NCI-H146 (cell line): ENCODE measurements at regions not wholly inside any gene's neighbourhood (a gene's known extent, or its start where the extent isn't known, plus 50 kb on each side); places are given as distances from the start of the nearest gene placed in this dataset.
"Not testable (repeated sequence)": the region's sequence is repeated elsewhere in the genome, so short reads cannot be mapped to it uniquely, and the experiment has no call there.

Source experiments
- DNase-seq: peaks from one replicate; lab custom pipeline; 2025; lab: John Stamatoyannopoulos, UW

DNA sequence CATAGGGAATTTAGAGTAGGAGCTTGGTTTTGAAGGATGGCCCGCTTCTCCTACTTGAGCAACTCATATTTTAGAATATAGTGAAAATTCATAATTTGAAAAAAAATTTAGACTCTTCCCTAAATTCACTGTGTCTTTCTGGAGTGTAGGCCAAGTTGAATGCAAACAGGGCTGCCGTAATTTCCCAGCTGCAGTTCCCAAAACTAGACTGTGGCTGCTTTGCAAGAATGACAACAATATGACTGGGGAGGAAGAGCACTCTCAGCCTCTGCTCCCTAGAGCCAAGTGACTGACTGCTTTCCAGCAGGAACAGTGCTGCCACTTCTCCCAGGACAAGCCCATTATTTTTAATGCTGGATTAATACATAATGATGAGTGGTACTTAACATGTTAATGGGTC is 209.0 kb downstream of the RHOU start:
- DNase-seq = no peak

DNA sequence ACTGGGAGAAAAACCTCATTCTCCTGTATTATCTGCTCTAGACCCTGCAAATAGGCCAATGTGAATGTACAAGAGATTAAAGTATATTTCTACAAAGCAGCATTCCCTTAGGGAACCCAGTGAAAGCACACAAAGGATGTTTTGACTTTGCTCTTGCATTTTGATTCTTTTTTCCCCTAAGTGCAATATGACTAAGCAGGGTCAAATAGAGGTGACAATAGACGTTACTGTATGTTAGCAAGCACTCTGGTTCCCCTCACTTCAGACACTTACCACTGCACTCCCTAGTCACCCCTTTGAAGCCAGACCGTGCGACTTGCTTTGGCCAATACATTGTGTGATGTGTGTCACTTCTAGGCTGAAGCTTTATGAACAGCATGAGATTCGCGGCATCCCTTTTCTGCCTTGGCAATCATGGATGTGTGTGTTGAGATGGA is 209.7 kb downstream of the RHOU start:
- no peak for DNase-seq

DNA sequence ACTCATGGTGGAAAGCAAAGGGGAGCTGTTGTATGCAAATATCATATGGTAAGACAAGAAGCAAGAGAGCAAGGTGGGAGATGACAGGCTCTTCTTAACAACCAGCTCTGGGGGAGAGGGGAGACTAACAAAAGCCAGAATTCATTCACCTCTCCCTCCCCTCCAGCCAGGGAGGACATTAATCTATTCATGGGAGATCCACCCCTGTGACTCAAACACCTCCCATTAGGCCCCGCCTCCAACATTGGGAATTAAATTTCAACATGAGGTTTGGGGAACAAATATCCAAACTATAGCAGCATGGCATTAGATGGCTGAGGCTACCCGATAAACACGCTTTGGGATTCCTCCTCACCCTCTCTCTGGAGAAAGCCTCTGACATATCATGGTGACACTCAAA is 210.6 kb downstream of the RHOU start:
- no peak for DNase-seq

DNA sequence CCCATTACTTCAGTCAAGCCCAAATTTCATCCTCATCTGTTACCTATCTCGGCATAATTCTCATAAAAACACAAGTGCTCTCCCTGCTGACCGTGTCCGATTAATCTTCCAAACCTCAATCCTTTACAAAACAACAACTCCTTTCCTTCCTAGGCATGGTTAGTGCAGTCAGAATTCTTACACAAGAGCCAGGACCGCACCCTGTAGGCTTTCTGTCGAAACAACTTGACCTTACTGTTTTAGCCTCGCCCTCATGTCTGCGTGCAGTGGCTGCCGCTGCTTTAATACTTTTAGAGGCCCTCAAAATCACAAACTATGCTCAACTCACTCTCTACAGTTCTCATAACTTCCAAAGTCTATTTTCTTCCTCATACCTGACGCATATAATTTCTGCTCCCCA is 214.3 kb downstream of the RHOU start:
- not testable (repeated sequence) for DNase-seq

DNA sequence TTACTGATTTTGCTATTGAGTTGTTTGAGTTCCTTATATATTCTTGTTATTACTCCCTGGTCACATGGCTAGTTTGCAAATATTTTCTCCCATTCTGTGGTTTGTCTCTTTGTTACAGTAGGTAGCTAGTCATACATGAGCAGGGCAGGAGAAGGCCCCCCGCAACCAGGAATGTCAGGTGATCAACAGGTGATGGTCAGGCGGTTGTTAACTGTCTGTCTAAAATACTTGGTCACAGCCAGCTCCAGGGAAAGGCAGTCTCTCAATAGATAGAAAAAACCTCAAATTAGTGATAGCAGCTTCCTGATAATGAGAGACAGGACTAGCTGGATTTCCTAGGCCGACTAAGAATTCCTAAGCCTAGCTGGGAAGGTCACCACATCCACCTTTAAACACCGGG is 217.9 kb downstream of the RHOU start:
- no peak for DNase-seq

DNA sequence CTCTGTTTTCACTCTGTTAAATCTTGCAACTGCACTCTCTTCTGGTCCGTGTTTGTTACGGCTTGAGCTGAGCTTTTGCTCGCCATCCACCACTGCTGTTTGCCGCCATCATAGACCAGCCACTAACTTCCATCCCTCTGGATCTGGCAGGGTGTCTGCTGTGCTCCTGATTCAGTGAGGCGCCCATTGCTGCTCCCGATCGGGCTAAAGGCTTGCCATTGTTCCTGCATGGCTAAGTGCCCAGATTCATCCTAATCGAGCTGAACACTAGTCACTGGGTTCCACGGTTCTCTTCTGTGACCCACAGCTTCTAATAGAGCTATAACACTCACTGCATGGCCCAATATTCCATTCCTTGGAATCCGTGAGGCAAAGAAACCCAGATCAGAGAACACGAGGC is 218.5 kb downstream of the RHOU start:
- not testable (repeated sequence) for DNase-seq

DNA sequence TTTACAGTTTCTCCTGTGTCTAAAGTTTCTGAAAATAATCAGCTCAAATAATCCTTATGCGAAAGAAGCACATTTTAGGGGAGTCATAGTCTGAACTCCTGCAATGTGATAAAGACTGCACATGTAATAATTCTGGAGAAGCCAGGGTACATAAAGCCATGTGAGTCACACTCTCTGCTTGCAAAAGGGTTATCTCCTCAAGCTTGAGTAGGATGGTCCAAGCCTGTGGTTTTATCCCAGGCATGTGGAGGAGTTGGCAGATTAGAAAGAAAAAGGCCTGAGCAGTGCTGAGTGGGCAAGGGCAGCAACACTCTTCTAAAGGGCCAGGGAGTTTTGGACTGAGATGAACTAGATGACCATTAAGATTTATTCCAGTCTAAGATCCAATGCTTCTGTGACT is 220.4 kb downstream of the RHOU start:
- no peak for DNase-seq

DNA sequence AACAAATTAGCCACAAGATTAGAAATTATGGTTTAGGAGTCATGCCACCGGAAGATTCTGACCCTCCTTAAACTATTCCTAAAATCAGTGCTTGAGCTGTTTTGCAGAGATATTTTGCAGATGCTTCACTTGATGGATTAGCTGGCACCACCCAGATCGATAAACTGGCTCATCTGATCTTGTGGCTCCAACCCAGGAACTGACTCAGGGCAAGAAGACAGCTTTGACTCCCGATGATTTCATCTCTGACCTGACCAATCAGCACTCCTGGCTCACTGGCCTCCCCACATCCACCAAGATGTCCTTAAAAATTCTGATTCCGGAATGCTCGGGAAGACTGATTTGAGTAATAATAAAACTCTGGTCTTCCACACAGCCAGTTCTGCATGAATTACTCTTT is 221.6 kb downstream of the RHOU start:
- DNase-seq = no peak

DNA sequence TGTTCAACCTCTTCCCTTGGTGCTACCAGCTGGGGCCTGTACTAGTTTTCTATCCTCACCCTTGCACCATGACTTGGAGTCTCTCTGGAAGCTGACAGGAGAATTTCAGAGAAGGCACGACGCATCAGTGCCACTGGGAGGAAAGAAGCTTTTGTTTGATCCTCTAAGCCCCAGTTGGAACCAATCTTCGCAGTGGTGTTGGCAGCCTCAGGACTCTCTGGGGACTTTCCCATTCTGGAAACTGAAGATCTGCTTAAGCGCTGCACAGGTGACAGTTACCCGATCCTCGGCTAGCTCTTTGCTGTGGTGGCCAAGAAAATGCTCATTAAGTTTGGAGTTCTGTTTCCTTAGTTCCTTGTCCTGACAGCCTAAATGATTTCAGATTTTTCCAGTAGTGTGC is 222.3 kb downstream of the RHOU start:
- DNase-seq = no peak

DNA sequence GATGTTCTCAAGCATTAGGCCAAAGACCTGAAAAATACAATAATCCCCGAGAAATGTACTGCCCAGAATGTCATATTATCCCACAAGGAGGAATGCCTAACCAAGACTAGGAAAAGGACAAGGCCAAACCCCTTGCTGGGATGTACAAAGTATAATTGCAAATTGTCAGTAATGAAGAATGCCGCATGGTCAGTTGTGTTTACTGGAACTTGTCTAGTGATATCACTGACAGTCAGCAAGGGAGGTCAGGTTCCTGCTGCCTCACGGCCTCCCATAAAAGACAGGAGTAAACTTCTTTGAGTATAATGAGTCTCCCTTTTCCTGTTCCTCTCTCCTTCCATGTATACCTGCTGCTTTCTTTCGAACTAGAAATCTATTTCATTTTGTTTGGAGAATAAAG is 222.8 kb downstream of the RHOU start:
- no peak for DNase-seq

DNA sequence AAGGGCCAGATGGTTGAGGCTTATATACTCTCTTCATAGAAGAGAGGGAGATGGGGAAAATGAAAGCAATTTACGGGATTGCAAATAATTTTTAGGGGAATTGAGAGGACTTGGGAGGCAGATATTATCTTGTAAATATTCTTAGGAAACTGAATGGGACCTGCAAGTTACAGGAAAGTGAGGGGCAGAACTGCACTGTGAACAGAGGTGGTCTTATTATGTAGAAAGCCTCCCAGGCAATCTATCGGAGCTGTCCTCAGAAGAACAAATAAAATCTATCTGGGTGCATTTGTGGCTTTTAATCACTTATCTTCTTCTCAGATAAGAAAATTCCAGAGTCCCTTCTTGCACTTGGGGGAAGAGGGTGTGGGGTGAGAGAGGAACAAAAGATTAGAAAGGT is 223.5 kb downstream of the RHOU start:
- DNase-seq = no peak

DNA sequence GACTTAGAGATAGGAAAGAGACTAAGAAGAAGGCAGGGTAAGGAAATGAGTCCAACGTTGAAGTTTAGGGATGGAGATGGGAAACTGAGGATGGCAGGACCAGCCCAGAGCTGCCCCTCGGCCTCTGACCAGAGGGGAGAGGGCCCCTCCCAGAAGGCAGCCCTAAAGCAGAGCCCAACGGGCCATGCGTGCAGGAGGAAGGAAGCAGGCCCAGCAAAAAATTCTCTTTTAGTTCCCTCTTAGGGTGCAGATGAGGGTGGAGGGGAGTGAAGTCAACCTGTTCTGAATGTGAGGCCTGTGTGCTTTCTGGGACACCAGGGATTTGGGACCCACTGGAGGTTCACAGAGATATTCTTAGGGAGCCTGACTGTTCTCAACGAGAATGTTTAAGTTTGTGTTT is 225.4 kb downstream of the RHOU start:
- DNase-seq = no peak

DNA sequence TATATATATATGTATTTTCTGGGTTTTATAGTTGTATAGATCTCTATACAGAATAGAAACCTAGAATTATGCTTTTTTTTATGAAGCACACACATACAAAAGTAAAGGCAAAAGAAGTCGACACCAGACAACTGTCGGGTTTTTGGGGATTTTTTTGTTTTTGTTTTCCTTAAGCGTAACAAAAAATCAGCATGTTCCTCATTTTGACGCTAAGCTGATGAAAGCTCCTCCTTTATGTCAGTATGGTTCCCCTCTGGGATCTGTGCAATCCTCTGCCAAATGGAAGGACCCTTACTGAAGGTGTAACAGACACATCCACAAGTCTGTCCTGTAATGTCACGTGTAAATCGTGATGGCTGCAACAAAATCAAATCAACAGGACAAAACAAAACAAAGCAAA is 226.2 kb downstream of the RHOU start:
- DNase-seq = no peak

DNA sequence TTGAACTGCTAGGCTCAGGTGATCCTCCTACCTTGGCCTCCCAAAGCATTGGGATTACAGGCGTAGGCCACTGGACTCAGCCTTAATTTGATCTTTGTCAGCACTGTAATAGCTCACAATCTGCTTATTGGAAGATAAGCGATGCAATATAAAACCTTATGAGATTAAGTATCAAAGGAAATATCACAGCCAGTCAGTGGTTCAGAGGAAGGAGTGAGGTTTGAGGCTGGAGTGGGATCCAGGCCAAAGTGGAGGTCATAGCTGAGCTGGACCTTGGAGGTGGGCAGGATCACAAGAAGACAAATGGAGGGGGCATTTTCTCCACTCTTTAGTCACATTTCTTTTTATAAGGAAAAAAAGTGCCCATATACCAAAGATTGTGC is 228.5 kb downstream of the RHOU start:
- no peak for DNase-seq

DNA sequence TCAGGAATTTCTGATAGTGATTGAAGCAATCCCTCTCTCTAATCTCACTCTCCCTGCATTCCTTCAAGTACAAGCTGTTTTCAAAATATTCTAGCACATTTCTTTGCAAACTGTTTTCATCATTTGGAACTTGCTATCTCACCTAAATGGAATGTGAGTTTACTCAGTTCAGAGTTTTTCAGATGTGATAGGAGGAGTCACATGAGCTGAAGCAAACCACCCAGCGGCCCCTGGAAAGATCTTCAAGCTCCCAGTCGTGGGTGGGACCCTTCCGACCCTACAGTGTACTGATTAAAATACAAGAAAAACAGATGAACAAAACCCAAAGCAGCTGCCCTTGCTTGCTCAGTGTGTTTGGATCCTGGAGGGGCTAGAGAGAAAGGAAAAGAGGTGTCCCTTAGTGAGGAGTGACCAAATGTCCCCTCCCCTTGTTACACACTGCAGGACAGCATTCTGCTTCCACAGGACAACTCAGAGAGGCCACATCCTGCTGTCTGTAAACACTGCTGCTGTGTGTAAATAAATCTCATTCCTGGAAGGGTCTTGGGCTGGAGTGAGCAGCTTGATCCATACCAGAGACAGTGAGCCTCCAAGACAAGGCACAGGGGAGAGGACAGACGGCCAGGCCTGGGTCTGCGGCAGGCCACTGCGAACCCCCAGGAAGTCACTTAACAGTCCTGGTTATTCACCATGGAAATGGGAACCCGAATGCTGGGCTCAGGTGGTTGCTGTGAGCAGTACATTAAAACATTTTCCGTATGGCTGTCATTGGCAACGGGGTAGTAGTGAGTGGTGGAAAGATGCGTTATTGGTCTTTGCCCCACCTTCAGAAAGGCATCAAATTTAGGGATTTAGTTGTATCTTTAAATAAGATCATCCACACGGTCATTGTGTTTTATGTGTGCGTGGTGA is 229.2 kb downstream of the RHOU start:
- no peak for DNase-seq

DNA sequence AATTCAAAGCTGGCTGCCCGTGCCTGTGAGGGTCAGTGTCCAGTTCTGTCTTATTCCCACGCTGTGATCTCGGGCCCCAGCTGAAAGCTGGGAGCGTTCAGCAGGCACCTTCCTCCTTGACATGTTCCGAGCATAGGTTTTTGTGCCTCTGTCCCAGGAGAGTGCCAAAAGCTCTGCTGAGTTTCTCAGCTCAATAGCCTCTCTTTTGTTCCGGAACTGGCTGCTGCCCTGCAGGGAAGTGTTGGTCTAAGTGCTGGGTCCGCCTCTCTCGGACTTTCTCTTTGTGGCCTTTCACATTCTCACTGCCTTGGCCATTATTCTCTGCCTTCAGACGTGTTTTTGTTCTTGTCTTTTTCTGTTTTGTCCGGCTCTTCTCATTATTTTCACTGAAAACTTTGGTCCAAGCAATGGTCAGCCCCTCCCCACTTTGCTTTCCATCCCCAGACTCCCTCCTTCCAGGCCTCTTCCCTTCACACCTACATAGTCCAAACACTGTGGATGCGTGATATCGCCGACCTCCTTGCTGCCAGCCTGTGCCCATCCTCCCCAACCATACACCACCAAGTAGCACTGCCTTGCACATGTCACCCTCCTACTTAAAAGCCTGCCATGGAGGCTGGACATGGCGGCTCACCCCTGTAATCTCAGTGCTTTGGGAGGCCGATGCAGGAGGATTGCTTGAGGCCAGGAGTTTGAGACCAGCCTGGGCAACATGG is 233.8 kb downstream of the RHOU start:
- DNase-seq = no peak

DNA sequence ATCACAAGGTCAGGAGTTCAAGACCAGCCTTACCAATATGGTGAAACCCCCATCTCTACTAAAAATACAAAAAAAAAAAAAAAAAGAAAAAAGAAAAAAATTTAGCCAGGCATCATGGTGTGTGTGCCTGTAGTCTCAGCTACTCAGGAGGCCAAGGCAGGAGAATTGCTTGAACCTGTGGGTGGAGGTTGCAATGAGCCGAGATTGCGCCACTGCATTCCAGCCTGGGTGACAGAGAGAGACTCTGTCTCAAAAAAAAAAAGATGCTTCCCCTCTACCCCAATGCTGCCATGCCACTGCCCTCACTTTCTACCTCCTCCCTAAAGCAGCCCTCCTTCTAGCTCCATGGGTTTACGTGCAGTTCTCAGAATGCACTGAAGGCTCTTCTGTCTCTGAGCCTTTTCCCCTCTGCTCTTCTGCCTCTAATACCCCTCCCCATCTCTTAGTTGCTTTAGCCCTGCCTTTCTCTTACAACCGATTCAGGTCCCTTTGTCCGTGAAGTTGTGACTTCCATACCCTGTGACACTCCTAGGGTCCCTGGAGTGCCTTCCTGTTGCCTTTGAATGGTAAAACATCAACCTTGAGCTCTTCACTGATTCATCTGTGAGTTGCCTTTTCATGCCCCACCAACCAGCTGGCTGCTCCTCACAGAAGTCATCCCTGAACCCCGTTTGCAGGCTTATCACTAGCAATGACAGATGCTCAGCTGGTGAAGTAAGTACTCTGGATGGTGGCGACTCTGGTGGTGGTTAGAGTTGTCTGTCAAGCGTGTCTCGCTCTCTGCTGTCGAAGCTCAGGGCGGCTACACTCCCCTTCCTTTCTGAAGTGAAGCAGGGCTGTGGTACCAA is 234.9 kb downstream of the RHOU start:
- DNase-seq = no peak

DNA sequence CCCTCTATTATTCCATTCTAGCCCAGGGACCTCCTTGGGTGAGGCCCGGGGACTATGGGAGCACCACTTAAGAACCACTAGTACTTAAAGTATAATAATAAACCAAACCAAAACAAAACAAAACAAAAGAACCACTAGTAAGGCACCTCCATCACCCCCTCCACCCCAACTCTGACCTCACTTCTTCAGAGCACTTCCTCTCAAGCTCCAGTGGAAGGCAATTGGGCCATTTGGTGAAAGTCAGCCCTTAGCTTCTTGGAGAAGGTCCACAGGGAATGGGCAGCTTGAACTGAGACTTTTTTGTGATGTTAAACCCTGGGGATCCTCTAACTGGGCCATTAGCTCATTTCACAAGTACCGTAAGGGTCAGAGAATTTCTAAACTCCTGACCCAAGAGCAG is 237.3 kb downstream of the RHOU start:
- DNase-seq = no peak

DNA sequence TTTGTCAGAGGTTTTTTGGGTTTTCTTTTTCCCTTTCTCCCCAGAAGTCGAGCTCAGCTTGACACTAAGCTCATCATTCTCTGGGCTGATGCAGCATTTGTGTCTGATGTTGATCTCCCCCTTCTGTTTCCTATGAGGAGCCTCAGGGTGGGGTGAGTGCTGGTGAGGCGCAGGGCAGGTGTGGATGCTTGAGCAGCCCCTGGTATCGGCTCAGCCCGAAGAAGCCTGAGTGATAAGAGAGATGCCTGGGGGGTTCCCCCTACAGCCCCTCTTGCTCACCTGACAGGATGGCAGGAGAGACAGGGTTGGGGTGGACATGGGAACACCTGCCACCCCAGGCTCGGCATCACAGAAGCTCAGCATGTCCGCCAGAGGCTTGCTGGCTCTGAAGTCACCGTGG is 239.0 kb downstream of the RHOU start:
- no peak for DNase-seq

DNA sequence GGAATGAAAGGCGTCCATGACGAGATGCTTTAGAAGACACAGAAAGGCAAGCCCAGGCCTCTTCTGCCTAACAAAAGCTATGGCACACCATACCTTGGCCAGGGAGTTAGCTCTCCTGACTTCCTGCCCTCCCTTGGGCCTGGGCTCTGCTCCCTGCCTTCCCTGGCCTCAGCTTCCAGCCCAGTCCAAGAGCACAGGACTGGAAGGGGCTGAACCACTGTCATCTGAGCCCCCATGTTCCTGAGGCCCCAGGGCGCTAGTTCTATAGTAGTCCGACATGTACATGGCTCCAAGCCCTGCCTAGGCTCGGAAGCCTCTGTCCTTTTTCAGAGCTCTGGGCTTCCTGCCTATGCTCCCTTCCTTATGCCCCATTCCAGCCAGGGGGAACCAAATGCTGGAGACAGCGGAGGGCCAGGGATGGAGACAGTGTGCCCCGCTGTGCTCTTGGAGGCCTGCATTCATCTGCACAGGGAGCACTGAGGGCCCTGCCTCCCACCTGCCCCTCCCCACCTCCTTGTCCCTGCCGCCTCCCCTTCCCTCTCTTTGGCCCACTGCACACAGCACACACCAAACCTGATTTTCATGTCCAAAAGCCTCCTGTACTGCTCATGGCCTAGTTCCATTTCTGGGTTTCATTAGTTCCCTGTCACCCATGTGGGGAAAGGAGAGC is 240.1 kb downstream of the RHOU start:
- DNase-seq = no peak

DNA sequence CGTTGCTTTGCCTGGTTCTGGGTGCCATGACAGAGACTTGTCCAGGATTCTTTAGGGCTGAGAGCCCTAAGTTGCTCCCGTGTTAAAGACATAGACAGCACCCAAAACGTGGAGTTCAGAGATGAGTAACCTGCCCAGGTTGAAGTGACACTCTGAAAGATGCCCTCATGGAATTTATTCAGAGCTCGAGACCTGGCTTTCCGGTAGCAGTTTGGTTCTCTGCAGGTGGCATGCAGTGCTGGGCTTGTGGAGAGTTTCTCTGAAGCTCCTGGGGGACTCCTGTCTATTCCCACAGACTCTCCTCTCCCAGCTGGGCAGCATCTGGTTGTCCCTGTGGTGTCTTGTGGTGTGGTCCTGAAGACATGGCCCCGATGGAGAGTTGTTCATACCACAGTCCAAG is 241.0 kb downstream of the RHOU start:
- DNase-seq = no peak

DNA sequence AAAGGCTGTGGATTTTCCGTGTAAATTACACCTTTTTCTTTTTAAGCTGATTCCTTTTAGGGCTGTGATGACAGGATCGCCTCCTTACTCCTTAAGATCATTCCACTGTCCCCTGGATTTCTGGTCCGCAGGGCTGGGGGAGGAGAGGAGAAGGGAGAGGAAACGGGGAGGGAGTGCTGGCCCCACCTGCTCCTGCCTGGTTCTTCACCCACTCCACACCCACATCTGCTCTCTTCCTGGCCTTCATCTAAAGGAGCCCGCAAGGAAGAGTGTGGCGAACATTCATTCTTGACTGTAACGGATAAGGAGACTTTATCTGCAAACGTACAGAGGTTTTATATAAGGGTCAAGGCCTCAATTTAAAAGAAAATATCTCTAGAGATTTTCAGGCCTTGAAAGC is 242.0 kb downstream of the RHOU start:
- no peak for DNase-seq
